ENCODE measurements at regions not wholly inside any gene's neighbourhood (a gene's known extent, or its start where the extent isn't known, plus 50 kb on each side); places are given as distances from the start of the nearest gene placed in this dataset.
A peak's percentile ranks its signal among the peaks of the same experiment; 100 is the strongest.
"Not testable (repeated sequence)": the region's sequence is repeated elsewhere in the genome, so short reads cannot be mapped to it uniquely, and the experiment has no call there.

DNA sequence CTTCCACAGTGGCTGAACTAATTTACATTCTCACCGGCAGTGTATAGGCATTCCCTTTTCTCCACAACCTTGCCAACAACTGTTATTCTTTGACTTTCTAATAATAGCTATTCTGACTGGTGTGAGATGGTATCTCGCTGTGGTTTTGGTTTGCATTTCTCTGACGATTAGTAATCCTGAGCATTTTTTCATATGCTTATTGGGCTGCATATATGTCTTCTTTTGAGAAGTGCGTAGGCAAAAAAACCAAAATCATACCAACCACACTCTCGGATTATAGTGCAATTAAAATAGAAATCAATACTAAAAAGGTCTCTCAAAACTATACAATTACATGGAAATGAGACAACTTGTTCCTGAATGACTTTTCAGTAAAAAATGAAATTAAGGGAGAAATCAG lies 74.8 kb upstream of the NBPF20 start:
- H3K4me2 ChIP-seq (ENCODE audit: low read length); H3F3A ChIP-seq (ENCODE audit: control insufficient read depth, insufficient read depth); H3K27me3 ChIP-seq (ENCODE audit: control insufficient read depth, low read length); H3K4me1 ChIP-seq (ENCODE audit: control insufficient read depth, low read length); H3K4me3 ChIP-seq (ENCODE audit: low read length); H3K9me2 ChIP-seq (replicated peaks; ENCODE audit: control insufficient read depth, low read length); H3K36me3 ChIP-seq (ENCODE audit: control insufficient read depth, low read length); H3K79me2 ChIP-seq (ENCODE audit: control insufficient read depth, low read length); H3K27ac ChIP-seq (ENCODE audit: low read depth, low read length); H3K9me3 ChIP-seq (ENCODE audit: control insufficient read depth, insufficient read depth, low read length); H4K20me1 ChIP-seq (ENCODE audit: control insufficient read depth, insufficient read depth, low read depth, low read length): not testable (repeated sequence)

GRCh38 chr1:145495077-145495871 lies 69.9 kb upstream of the NBPF20 start:
- not testable (repeated sequence) for H3K9me2 ChIP-seq (replicated peaks; ENCODE audit: control insufficient read depth, low read length); H3F3A ChIP-seq (ENCODE audit: control insufficient read depth, insufficient read depth); H3K36me3 ChIP-seq (ENCODE audit: control insufficient read depth, low read length); H3K4me2 ChIP-seq (ENCODE audit: low read length); H3K9me3 ChIP-seq (ENCODE audit: control insufficient read depth, insufficient read depth, low read length); H3K27me3 ChIP-seq (ENCODE audit: control insufficient read depth, low read length); H3K27ac ChIP-seq (ENCODE audit: low read depth, low read length); H3K4me3 ChIP-seq (ENCODE audit: low read length); H3K4me1 ChIP-seq (ENCODE audit: control insufficient read depth, low read length); H4K20me1 ChIP-seq (ENCODE audit: control insufficient read depth, insufficient read depth, low read depth, low read length); H3K79me2 ChIP-seq (ENCODE audit: control insufficient read depth, low read length)

GRCh38 chr1:145488193-145488933 lies 63.0 kb upstream of the NBPF20 start:
- H3K36me3 ChIP-seq (ENCODE audit: control insufficient read depth, low read length); H3K27ac ChIP-seq (ENCODE audit: low read depth, low read length); H3K4me2 ChIP-seq (ENCODE audit: low read length); H3K79me2 ChIP-seq (ENCODE audit: control insufficient read depth, low read length); H3K9me3 ChIP-seq (ENCODE audit: control insufficient read depth, insufficient read depth, low read length); H4K20me1 ChIP-seq (ENCODE audit: control insufficient read depth, insufficient read depth, low read depth, low read length); H3F3A ChIP-seq (ENCODE audit: control insufficient read depth, insufficient read depth); H3K4me1 ChIP-seq (ENCODE audit: control insufficient read depth, low read length); H3K9me2 ChIP-seq (replicated peaks; ENCODE audit: control insufficient read depth, low read length); H3K27me3 ChIP-seq (ENCODE audit: control insufficient read depth, low read length): not testable (repeated sequence)
- H3K4me3 ChIP-seq (ENCODE audit: low read length), result peak overlapping the region; percentile 34; the same call in 1 of the 2 replicates

DNA sequence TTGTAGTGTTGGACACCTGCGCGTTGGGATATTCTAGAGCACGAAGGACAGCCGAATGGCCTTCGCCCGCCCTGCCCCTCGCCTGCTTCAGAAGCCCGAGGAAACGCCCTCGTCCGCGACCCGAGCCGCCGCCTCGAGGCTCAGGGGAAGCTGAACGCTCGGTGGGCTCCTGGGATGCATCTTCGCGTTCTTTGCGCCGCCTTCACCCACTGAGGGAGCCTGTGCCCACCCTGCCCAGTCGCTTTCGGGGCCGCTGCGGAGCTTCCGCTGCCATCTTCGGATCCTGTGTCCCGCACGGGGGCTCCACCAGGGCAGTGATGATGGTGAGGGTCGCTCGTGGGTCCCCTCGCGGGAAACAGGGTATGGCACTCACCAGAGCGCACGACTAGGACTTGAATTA lies 61.8 kb upstream of the NBPF20 start:
- not testable (repeated sequence) for H3F3A ChIP-seq (ENCODE audit: control insufficient read depth, insufficient read depth); H3K9me3 ChIP-seq (ENCODE audit: control insufficient read depth, insufficient read depth, low read length); H3K4me1 ChIP-seq (ENCODE audit: control insufficient read depth, low read length); H3K79me2 ChIP-seq (ENCODE audit: control insufficient read depth, low read length); H3K27me3 ChIP-seq (ENCODE audit: control insufficient read depth, low read length); H3K9me2 ChIP-seq (replicated peaks; ENCODE audit: control insufficient read depth, low read length); H4K20me1 ChIP-seq (ENCODE audit: control insufficient read depth, insufficient read depth, low read depth, low read length); H3K36me3 ChIP-seq (ENCODE audit: control insufficient read depth, low read length); H3K27ac ChIP-seq (ENCODE audit: low read depth, low read length)
- peak overlapping the region; percentile 24; the same call in 1 of the 2 replicates for H3K4me3 ChIP-seq (ENCODE audit: low read length)
- H3K4me2 ChIP-seq (ENCODE audit: low read length), result peak overlapping the region; percentile 39; the same call in 1 of the 2 replicates

DNA sequence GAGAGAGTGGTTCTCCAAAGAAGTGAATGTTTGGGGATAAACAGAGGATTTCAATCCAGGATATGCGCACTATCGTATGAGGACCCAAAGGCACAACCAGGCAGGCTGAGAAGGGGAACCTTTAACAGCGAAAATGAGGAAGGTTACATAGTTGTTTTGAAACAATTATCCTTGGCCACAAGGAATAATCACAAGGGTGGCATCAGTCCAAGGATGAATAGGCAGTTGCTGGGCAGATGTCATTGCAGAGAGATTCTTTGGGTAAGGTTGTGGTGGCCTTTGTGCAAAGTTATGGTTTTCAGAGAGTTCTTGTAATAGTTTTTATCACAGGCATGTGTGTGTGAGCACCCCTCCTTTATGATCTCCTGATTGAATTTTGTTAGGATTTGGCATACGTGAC lies 58.9 kb upstream of the NBPF20 start:
- not testable (repeated sequence) for H3K9me3 ChIP-seq (ENCODE audit: control insufficient read depth, insufficient read depth, low read length); H3F3A ChIP-seq (ENCODE audit: control insufficient read depth, insufficient read depth); H4K20me1 ChIP-seq (ENCODE audit: control insufficient read depth, insufficient read depth, low read depth, low read length); H3K4me1 ChIP-seq (ENCODE audit: control insufficient read depth, low read length); H3K9me2 ChIP-seq (replicated peaks; ENCODE audit: control insufficient read depth, low read length); H3K4me2 ChIP-seq (ENCODE audit: low read length); H3K79me2 ChIP-seq (ENCODE audit: control insufficient read depth, low read length); H3K36me3 ChIP-seq (ENCODE audit: control insufficient read depth, low read length); H3K27me3 ChIP-seq (ENCODE audit: control insufficient read depth, low read length); H3K27ac ChIP-seq (ENCODE audit: low read depth, low read length); H3K4me3 ChIP-seq (ENCODE audit: low read length)

GRCh38 chr1:145482214-145482860 lies 56.9 kb upstream of the NBPF20 start:
- not testable (repeated sequence) for H3K36me3 ChIP-seq (ENCODE audit: control insufficient read depth, low read length); H3K4me3 ChIP-seq (ENCODE audit: low read length); H3K27me3 ChIP-seq (ENCODE audit: control insufficient read depth, low read length); H3K4me1 ChIP-seq (ENCODE audit: control insufficient read depth, low read length); H3K4me2 ChIP-seq (ENCODE audit: low read length); H3F3A ChIP-seq (ENCODE audit: control insufficient read depth, insufficient read depth); H3K79me2 ChIP-seq (ENCODE audit: control insufficient read depth, low read length); H3K27ac ChIP-seq (ENCODE audit: low read depth, low read length); H4K20me1 ChIP-seq (ENCODE audit: control insufficient read depth, insufficient read depth, low read depth, low read length); H3K9me2 ChIP-seq (replicated peaks; ENCODE audit: control insufficient read depth, low read length); H3K9me3 ChIP-seq (ENCODE audit: control insufficient read depth, insufficient read depth, low read length)

- H3K4me1 ChIP-seq (ENCODE audit: control insufficient read depth, low read length); H3K9me2 ChIP-seq (replicated peaks; ENCODE audit: control insufficient read depth, low read length); H3F3A ChIP-seq (ENCODE audit: control insufficient read depth, insufficient read depth); H3K4me3 ChIP-seq (ENCODE audit: low read length); H3K27me3 ChIP-seq (ENCODE audit: control insufficient read depth, low read length); H3K79me2 ChIP-seq (ENCODE audit: control insufficient read depth, low read length); H3K27ac ChIP-seq (ENCODE audit: low read depth, low read length); H3K36me3 ChIP-seq (ENCODE audit: control insufficient read depth, low read length); H3K9me3 ChIP-seq (ENCODE audit: control insufficient read depth, insufficient read depth, low read length); H4K20me1 ChIP-seq (ENCODE audit: control insufficient read depth, insufficient read depth, low read depth, low read length); H3K4me2 ChIP-seq (ENCODE audit: low read length): not testable (repeated sequence)
Observed at GRCh38 chr1:145475962-145476361, 50.6 kb upstream of the NBPF20 start.

DNA sequence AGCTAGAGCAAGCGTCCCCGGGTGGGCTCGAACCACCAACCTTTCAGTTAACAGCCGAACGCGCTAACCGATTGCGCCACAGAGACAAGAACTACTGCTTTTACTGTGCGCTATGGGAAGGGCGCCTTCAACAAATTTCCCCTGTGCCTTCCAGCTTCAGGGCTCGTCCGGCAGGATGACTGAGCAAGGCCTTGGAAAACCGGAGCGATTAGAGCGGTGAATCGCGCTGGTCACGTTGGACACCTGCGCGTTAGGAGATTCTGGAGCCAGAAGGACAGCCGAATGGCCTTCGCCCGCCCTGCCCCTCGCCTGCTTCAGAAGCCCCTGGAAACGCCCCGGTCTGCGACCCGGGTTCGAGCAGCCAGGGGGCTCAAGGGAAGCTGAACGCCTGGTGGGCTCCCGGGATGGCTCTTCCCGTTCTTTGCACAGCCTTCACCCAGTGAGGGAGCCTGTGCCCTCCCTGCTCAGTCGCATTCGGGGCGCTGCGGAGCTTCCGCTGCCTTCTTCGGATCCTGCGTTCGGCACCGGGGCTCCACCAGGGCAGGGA lies 50.0 kb upstream of the NBPF20 start:
- H4K20me1 ChIP-seq (ENCODE audit: control insufficient read depth, insufficient read depth, low read depth, low read length); H3K9me2 ChIP-seq (replicated peaks; ENCODE audit: control insufficient read depth, low read length); H3K79me2 ChIP-seq (ENCODE audit: control insufficient read depth, low read length); H3K4me2 ChIP-seq (ENCODE audit: low read length); H3K27ac ChIP-seq (ENCODE audit: low read depth, low read length); H3K27me3 ChIP-seq (ENCODE audit: control insufficient read depth, low read length); H3K4me3 ChIP-seq (ENCODE audit: low read length); H3K4me1 ChIP-seq (ENCODE audit: control insufficient read depth, low read length); H3K9me3 ChIP-seq (ENCODE audit: control insufficient read depth, insufficient read depth, low read length); H3F3A ChIP-seq (ENCODE audit: control insufficient read depth, insufficient read depth); H3K36me3 ChIP-seq (ENCODE audit: control insufficient read depth, low read length): not testable (repeated sequence)
